GM20431 (cell line): ENCODE measurements at regions not wholly inside any gene's neighbourhood (a gene's known extent, or its start where the extent isn't known, plus 50 kb on each side); places are given as distances from the start of the nearest gene placed in this dataset.

Source experiments
- in situ Hi-C: fragments of 300-500 bp; cut with MseI, MboI; formaldehyde crosslinking; loops from one replicate; pipeline ENCODE4 v1.15.0; 2020; ENCODE audit warnings: low sequenced_read_pairs; ENCODE audit not compliant: unreplicated experiment

- in situ Hi-C loops: no loop called here
Measured at GRCh38 chr5:114204923-114205322, 156.9 kb upstream of the KCNN2 start.

GRCh38 chr5:114206640-114207039 is 155.2 kb upstream of the KCNN2 start:
- in situ Hi-C loops: no loop called here

- in situ Hi-C loops: no loop called here
Measured at GRCh38 chr5:114207615-114208014, 154.3 kb upstream of the KCNN2 start.

GRCh38 chr5:114208120-114208519 is 153.8 kb upstream of the KCNN2 start:
- in situ Hi-C loops: no loop called here

GRCh38 chr5:114208588-114208987 is 153.3 kb upstream of the KCNN2 start:
- in situ Hi-C loops: no loop called here

GRCh38 chr5:114210662-114211061 is 151.2 kb upstream of the KCNN2 start:
- in situ Hi-C loops: no loop called here

- in situ Hi-C loops: no loop called here
Measured at GRCh38 chr5:114221807-114222206, 140.1 kb upstream of the KCNN2 start.

GRCh38 chr5:114223866-114224265 is 138.0 kb upstream of the KCNN2 start:
- in situ Hi-C loops: no loop called here

GRCh38 chr5:114237766-114238165 is 124.1 kb upstream of the KCNN2 start:
- in situ Hi-C loops: no loop called here

GRCh38 chr5:114238771-114239313 is 123.0 kb upstream of the KCNN2 start:
- in situ Hi-C loops: no loop called here

GRCh38 chr5:114243281-114243971 is 118.4 kb upstream of the KCNN2 start:
- in situ Hi-C loops: no loop called here

GRCh38 chr5:114243972-114244317 is 117.9 kb upstream of the KCNN2 start:
- in situ Hi-C loops: no loop called here

GRCh38 chr5:114249823-114250222 is 112.0 kb upstream of the KCNN2 start:
- in situ Hi-C loops: no loop called here

- in situ Hi-C loops: no loop called here
Measured at GRCh38 chr5:114250536-114250935, 111.3 kb upstream of the KCNN2 start.

- in situ Hi-C loops: no loop called here
Measured at GRCh38 chr5:114252226-114252625, 109.6 kb upstream of the KCNN2 start.

GRCh38 chr5:114255260-114255659 is 106.6 kb upstream of the KCNN2 start:
- in situ Hi-C loops: no loop called here

- in situ Hi-C loops: no loop called here
Measured at GRCh38 chr5:114261989-114262388, 99.9 kb upstream of the KCNN2 start.

GRCh38 chr5:114265432-114266060 is 96.3 kb upstream of the KCNN2 start:
- in situ Hi-C loops: no loop called here

- in situ Hi-C loops: no loop called here
Measured at GRCh38 chr5:114266374-114266773, 95.5 kb upstream of the KCNN2 start.

- in situ Hi-C loops: no loop called here
Measured at GRCh38 chr5:114296191-114296590, 65.7 kb upstream of the KCNN2 start.

GRCh38 chr5:114297915-114298314 is 64.0 kb upstream of the KCNN2 start:
- in situ Hi-C loops: no loop called here
